LHCN-M2 (cell line): ENCODE measurements at regions not wholly inside any gene's neighbourhood (a gene's known extent, or its start where the extent isn't known, plus 50 kb on each side); places are given as distances from the start of the nearest gene placed in this dataset.
"Not testable (repeated sequence)": the region's sequence is repeated elsewhere in the genome, so short reads cannot be mapped to it uniquely, and the experiment has no call there.

ENCODE experiments used
- DNase-seq: peaks from one replicate; pipeline ENCODE4 v3.0.0-alpha.2; 2012; ENCODE audit warnings: low read depth

DNA sequence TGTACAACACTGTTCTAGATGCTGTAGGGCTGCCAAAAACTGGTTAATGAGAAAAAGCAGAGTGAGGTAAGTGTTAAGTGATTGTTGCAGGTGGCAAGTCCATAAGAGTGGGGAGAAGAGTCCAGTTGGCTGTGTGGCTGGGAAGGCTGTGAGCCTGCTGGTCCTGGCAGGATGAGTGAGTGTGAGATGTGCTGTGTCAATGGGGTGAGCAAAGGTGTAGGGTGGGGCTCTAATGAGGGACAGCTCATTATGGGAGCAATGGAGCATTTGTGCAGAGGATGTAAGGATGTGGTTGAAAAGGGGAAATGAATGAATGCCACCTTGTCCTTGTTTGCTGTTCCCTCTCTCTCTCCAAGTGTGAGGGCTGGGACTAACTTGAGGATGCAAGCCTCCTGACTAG, 145.3 kb upstream of the ROPN1 start:
- DNase-seq: no peak

DNA sequence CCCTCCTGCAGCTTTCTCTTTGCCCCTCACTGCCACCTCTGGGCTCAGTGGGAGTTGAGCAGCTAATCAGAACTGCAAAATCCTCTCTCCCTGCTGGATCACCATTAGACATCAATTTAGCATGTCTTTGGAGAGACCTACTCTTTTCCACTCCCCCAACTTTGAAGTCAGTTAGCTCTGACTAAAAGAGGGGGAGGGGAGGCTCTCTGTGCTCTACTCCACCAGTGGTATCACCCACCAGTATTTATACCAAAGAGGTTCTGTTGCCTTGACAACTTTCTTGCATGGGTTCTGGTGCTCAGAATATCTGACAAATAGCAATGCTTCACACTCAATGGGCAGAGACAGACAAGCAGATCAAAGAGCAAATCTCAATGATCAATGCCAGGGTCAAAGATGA, 146.2 kb upstream of the ROPN1 start:
- DNase-seq: no peak

GRCh38 chr3:124140746-124141145, 148.8 kb upstream of the ROPN1 start:
- no peak for DNase-seq

- DNase-seq: no peak
Observed at GRCh38 chr3:124142389-124142970, 150.6 kb upstream of the ROPN1 start.

GRCh38 chr3:124143047-124143446, 151.1 kb upstream of the ROPN1 start:
- DNase-seq: no peak

- DNase-seq: no peak
Observed at GRCh38 chr3:124144035-124144814, 152.3 kb upstream of the ROPN1 start.

DNA sequence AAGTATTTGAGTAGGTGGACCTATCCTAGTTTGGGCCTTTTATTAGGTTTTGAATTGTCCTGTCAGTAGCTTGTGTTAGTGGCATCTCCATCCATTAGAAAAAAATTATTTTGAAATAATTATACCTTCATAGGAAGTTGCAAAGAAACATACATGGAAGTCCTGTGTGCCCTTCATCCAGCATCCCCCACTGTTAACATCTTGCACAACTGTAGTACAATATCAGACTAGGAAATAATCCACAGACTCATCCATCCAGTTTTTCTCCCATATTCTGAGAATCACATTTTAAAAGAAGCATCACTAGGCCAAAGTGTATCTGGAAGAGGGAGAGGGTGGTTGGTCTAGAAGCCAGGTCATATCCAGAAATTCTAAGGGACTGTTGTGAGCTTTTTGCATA, 155.5 kb upstream of the ROPN1 start:
- DNase-seq: no peak

GRCh38 chr3:124147946-124148345, 156.0 kb upstream of the ROPN1 start:
- no peak for DNase-seq

DNA sequence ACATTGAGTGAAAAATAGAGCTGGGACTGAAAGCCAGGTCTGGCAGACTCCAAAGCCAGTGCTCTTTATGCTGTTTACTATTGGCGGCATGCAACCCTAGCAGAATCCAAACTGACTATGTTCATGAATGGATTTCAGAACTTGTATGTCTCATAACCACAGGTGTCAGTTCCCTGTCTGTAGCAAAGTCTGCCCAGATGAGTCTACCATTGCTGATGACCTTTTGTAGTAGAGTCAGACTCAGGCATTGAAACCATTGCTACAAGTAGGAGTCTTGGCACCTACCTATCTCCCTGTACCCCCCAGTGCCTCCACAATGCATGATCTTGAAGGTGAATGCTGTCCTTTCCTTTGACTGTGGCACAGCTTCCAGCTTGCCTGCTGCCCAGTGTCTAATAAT, 157.2 kb upstream of the ROPN1 start:
- no peak for DNase-seq

DNA sequence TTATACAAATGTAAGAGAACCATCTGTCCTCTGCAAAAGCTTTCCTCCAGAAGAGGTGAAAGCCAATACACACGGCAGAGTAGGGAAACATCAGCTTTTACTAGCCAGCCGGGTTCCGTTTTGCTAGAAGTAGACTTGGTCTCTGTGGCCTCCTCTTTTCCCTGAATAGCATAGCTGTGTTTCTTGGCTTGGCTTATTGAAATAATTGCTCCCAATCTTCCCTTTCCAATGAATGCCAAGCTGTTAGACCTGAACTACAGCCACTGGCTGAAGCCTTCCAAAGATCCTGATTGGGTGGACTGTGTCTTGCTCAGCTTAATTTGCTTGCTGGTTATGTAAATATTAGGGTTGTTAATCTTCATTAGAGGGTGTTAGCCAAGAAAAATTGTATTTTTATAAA, 157.8 kb upstream of the ROPN1 start:
- no peak for DNase-seq

DNA sequence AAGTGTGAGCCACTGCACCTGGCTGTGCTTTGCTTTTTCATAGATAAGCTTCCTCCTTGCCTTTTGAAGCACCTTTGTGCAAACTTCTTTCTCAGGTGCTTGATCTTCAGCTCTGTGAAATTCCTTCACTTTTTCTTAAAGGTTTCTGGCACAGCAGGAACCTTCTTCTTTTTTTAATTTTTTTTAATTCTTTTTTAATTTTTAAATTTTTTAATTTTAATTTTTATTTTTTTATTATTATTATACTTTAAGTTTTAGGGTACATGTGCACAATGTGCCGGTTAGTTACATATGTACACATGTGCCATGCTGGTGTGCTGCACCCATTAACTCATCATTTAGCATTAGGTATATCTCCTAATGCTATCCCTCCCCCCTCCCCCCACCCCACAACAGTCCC, 161.0 kb upstream of the ROPN1 start:
- DNase-seq: not testable (repeated sequence)

DNA sequence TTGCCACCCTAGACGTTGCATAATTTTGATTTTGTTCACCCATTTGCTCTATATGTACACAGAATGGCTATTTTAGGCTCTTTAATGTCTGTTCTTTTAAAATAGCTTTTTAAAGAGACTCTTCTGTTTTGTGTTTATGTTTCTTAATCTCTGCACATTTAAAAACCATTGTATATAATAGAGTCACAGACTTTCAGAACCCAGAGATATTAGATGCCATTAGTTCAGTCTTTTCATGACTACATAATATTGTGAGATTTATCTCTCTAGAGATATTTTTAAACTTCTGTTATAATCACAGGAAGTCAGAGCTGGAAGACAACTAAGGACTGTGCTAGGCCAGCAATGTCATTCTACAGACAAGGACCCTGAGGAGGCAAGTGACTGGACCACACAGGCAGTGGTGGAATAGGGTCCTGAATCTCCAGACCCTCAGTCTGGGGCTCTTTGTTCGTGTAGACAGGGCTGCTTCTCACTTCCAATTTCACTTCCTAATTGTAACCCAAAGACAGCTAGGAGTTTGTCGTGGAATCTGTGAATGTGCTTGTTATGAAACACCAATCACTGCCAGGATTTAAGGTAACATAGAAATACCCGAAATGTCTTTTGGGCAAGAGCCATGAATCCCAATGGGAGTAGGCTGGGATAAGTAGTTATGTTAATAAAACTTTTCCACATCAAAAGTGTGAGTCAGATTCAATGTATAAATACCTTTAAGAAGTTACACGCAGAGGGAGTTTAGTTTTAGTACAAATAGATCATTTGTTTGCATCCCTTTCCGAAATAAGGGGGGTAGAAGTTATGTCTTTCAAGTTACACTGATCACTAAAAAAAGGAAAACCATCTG, 165.2 kb upstream of the ROPN1 start:
- DNase-seq: no peak

- DNase-seq: no peak
Observed at GRCh38 chr3:124157748-124158147, 165.8 kb upstream of the ROPN1 start.

DNA sequence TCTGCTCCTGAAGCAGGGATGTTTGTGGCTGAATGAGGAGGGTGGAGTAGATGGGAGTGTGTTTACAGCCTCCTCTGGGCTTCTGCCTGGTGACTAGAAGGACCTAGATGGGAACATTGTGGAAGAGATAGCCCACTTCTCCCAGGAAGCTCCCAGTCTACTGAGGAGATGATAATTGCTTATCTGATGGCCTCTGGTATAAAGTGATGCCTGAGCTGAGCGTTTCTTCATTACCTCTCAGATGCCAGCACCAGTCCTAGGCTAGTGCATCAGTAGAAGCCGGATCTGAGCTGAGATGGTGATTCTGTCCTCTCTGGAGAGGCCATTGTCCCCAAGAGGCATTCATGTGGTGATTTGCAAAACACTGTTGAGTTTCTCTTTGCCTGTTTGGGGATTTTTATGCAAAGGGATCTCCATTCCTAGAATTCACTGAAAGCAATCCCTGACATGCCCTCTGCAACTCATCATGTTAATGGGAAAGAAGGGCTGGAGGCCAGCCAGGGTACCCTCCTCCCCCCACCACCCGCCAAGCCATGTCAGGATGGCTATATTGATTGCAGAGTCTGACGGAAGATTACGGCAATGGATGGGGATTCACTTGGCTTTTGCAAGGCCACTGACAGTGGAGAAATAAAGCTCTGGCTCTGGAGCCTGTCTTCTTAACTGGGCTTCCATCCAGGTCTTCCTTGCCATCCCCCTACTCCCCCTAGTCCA, 166.4 kb upstream of the ROPN1 start:
- no peak for DNase-seq

DNA sequence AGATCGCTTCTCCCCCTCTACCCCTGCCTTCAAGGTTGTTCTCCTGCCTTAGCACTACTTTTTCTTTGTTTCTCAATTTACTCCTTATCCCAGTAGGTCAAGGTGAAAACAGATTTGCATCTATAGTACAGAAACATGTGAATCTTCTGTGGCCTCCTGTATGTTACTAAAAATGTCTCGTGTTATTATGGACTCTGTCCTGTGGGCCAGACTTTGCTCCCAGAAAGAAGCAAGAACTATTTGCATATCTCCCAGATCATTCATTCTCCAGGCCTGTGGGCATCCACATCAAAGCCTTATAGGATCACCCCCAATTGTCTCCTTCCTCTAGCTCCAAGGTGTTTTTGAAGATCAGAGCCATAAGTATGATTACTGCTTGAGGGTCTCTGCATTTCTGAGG, 169.5 kb upstream of the ROPN1 start:
- no peak for DNase-seq

DNA sequence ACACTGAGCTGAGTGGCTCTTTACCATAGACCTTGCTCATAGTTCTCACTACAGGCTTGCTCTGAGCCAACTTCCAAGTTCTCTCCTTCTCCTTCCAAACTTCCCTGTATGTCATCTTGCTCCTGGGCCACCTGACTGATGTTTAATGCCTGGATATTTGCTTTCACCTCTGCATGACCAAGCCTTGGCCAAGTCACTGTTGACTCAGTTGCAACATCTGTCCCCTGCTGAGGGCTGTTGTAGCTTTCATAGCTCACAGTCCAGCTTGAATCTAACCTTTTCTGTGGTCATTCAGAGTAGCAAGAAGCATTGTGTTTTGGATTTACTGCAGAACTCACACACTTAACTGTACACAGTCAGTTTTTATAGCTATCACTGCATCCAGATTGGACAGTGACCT, 171.8 kb upstream of the ROPN1 start:
- no peak for DNase-seq

DNA sequence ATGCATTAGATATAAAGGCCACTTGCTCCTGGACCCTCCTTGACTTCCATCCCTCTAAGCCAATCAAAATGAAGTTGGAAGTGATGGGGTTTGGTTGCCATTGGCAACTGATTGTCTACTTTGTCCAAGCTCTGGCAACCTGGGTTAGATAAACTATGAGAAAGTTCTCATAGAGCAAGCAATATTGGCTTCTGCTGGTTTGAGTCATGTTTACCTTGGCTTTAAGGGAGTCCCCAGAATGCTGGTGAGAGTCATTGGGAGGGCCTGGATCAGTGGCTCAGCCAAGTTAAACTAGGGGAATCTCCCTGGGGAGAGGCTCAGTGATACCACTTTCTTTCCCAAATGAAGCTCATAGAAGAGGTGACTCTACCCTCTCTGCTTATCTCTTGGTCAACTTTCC, 176.3 kb upstream of the ROPN1 start:
- no peak for DNase-seq

GRCh38 chr3:124172283-124172682, 180.4 kb upstream of the ROPN1 start:
- DNase-seq: no peak

DNA sequence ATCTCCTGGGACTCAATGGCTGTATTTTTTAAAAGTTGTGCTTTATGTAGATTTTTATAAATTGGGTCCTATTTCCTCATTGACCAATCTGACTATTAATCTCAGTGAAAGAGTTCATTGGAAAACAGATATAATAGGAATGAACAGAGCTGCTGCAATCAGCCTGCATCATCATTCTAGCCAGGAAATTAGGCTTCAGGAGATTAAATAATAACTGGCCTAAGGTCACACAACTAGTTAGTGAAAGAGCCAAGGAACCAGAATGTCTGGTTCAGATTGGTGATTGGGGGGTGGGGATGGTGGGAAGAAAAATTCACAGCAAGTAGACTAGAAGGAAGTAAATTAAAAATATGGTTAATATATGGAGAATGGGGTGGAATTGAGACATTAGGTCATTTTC, 180.9 kb upstream of the ROPN1 start:
- no peak for DNase-seq

- DNase-seq: no peak
Observed at GRCh38 chr3:124174476-124174875, 182.6 kb upstream of the ROPN1 start.

DNA sequence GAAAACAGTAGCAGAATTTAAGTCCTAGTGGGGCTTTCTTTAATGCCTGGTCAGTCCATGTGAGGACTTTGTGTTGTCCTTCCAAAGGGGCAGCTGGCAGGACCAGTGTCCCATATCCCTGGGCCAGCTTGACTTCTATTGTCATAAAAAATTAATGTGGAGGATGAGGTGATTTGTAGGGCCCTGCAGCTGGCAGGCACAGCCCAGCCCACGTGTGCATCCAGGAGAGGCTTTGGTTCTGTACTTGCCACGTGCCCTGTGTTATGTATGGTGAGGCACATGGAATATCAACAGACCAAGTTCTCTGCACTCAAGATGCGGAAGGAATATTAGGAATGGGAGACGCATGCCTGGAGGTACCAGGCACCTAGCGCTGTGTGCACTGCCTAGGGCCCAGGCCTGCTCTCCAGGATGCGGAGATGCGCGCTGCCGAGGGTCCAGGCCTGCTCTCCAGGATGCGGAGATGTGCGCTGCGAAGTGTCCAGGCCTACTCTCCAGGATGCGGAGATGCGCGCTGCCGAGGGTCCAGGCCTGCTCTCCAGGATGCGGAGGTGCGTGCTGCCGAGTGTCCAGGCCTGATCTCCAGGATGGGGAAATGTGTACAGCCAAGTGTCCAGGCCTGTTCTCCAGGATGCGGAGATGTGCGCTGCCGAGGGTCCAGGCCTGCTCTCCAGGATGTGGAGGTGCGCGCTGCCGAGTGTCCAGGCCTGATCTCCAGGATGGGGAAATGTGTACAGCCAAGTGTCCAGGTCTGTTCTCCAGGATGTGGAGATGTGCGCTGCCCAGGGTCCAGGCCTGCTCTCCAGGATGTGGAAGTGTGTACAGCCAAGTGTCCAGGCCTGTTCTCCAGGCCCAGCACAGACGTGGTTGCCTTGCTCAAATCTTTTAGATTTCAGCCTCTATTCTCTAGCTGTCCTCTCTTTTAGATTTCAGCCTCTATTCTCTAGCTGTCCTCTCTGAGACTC, 183.3 kb upstream of the ROPN1 start:
- no peak for DNase-seq
